ENCODE measurements at regions not wholly inside any gene's neighbourhood (a gene's known extent, or its start where the extent isn't known, plus 50 kb on each side); places are given as distances from the start of the nearest gene placed in this dataset.

- H3K4me3 ChIP-seq = no peak overlapping the region
- H3K9ac ChIP-seq (ENCODE audit: insufficient read depth in 1 of 2, low read length in 2 of 2) = no peak overlapping the region
- H3K9me3 ChIP-seq (ENCODE audit: control insufficient read depth in 4 of 4, insufficient read depth in 3 of 4, low read length in 3 of 4) = peaks cover 0 to 10% (median 3%) of the 10 kb centered on the region in 4 donors
- H3K36me3 ChIP-seq (ENCODE audit: control insufficient read depth in 4 of 4, insufficient read depth in 4 of 4, low read length in 4 of 4) = no peaks in the 10 kb centered on the region
- 95 to 96% methylated on average over 2 of the region's 2 CpGs for WGBS, 2 donors
- no peaks in the 10 kb centered on the region for H3K27me3 ChIP-seq (ENCODE audit: control insufficient read depth in 3 of 3, insufficient read depth in 3 of 3, low read length in 2 of 3)
- no peak for ATAC-seq (ENCODE audit: insufficient read depth, low FRiP score)
- no peak for TF ChIP-seq CTCF (IDR thresholded peaks at IDR 0.05; ENCODE audit: control extremely low read depth, extremely low read depth)
- peaks cover 0 to 11% (median 0%) of the 10 kb centered on the region in 5 donors for H3K4me1 ChIP-seq (ENCODE audit: control insufficient read depth in 5 of 5, insufficient read depth in 5 of 5, low read length in 5 of 5)
- no peak for DNase-seq
- H3K27ac ChIP-seq (ENCODE audit: low read depth in 1 of 2, low read length in 1 of 2) = no peak overlapping the region
These were observed 121.5 kb upstream of the ATF7IP start for GRCh38 chr12:14243941-14244340.

GRCh38 chr12:14244876-14245669, 120.4 kb upstream of the ATF7IP start:
- H3K27me3 ChIP-seq (ENCODE audit: control insufficient read depth in 3 of 3, insufficient read depth in 3 of 3, low read length in 2 of 3) = no peaks in the 10 kb centered on the region
- no peak for TF ChIP-seq CTCF (IDR thresholded peaks at IDR 0.05; ENCODE audit: control extremely low read depth, extremely low read depth)
- DNase-seq (no peak), ATAC-seq (ENCODE audit: insufficient read depth, low FRiP score) (no peak)
- 59% methylated on average over 3 of the region's 3 CpGs for WGBS, 2 donors
- peaks cover 0 to 10% (median 3%) of the 10 kb centered on the region in 4 donors for H3K9me3 ChIP-seq (ENCODE audit: control insufficient read depth in 4 of 4, insufficient read depth in 3 of 4, low read length in 3 of 4)
- H3K4me3 ChIP-seq = no peak overlapping the region
- H3K36me3 ChIP-seq (ENCODE audit: control insufficient read depth in 4 of 4, insufficient read depth in 4 of 4, low read length in 4 of 4) = no peaks in the 10 kb centered on the region
- H3K9ac ChIP-seq (ENCODE audit: insufficient read depth in 1 of 2, low read length in 2 of 2) = no peak overlapping the region
- peaks cover 0 to 3% (median 0%) of the 10 kb centered on the region in 5 donors for H3K4me1 ChIP-seq (ENCODE audit: control insufficient read depth in 5 of 5, insufficient read depth in 5 of 5, low read length in 5 of 5)
- no peak overlapping the region for H3K27ac ChIP-seq (ENCODE audit: low read depth in 1 of 2, low read length in 1 of 2)

GRCh38 chr12:14247166-14247565, 118.3 kb upstream of the ATF7IP start:
- DNase-seq = no peak
- no peak overlapping the region for H3K27ac ChIP-seq (ENCODE audit: low read depth in 1 of 2, low read length in 1 of 2)
- no peaks in the 10 kb centered on the region for H3K36me3 ChIP-seq (ENCODE audit: control insufficient read depth in 4 of 4, insufficient read depth in 4 of 4, low read length in 4 of 4)
- no peak overlapping the region for H3K9ac ChIP-seq (ENCODE audit: insufficient read depth in 1 of 2, low read length in 2 of 2)
- TF ChIP-seq CTCF (IDR thresholded peaks at IDR 0.05; ENCODE audit: control extremely low read depth, extremely low read depth) = no peak
- H3K4me1 ChIP-seq (ENCODE audit: control insufficient read depth in 5 of 5, insufficient read depth in 5 of 5, low read length in 5 of 5) = no peaks in the 10 kb centered on the region
- H3K4me3 ChIP-seq = no peak overlapping the region
- ATAC-seq (ENCODE audit: insufficient read depth, low FRiP score) = no peak
- H3K9me3 ChIP-seq (ENCODE audit: control insufficient read depth in 4 of 4, insufficient read depth in 3 of 4, low read length in 3 of 4) = peaks cover 0 to 6% (median 3%) of the 10 kb centered on the region in 4 donors
- no peaks in the 10 kb centered on the region for H3K27me3 ChIP-seq (ENCODE audit: control insufficient read depth in 3 of 3, insufficient read depth in 3 of 3, low read length in 2 of 3)
- 95 to 96% methylated on average over 4 of the region's 4 CpGs for WGBS, 2 donors

Measured in lung (tissue), 11 donors.